HPDE6-E6E7 (cell line): ENCODE measurements at regions not wholly inside any gene's neighbourhood (a gene's known extent, or its start where the extent isn't known, plus 50 kb on each side); places are given as distances from the start of the nearest gene placed in this dataset.
"Not testable (repeated sequence)": the region's sequence is repeated elsewhere in the genome, so short reads cannot be mapped to it uniquely, and the experiment has no call there.

Experiments used
- DNase-seq: peaks from one replicate; pipeline ENCODE4 v3.0.0; 2011; ENCODE audit warnings: missing footprints; ENCODE audit errors: extremely low spot score

GRCh38 chr12:73187765-73188164 lies 915.6 kb downstream of the TRHDE start:
- DNase-seq: no peak

- DNase-seq: no peak
These were observed 938.5 kb downstream of the TRHDE start for GRCh38 chr12:73210548-73211204.

- DNase-seq: no peak
These were observed 948.8 kb downstream of the TRHDE start for GRCh38 chr12:73220951-73221350.

GRCh38 chr12:73221398-73221797 lies 949.2 kb downstream of the TRHDE start:
- DNase-seq: no peak

- no peak for DNase-seq
These were observed 949.7 kb downstream of the TRHDE start for GRCh38 chr12:73221836-73222235.

GRCh38 chr12:73225371-73225937 lies 953.3 kb downstream of the TRHDE start:
- DNase-seq: no peak

GRCh38 chr12:73225941-73226340 lies 953.8 kb downstream of the TRHDE start:
- DNase-seq: no peak

GRCh38 chr12:73226593-73226992 lies 954.4 kb downstream of the TRHDE start:
- no peak for DNase-seq

GRCh38 chr12:73228828-73229227 lies 956.7 kb downstream of the TRHDE start:
- DNase-seq: not testable (repeated sequence)

GRCh38 chr12:73235387-73235786 lies 963.2 kb downstream of the TRHDE start:
- no peak for DNase-seq

GRCh38 chr12:73240110-73240509 lies 967.9 kb downstream of the TRHDE start:
- DNase-seq: no peak

- DNase-seq: no peak
These were observed 990.7 kb downstream of the TRHDE start for GRCh38 chr12:73262788-73263381.

GRCh38 chr12:73266206-73266605 lies 994.0 kb downstream of the TRHDE start:
- DNase-seq: no peak

GRCh38 chr12:73274976-73275375 lies 1002.8 kb downstream of the TRHDE start:
- DNase-seq: peak; percentile 10

GRCh38 chr12:73277971-73278370 lies 1005.8 kb downstream of the TRHDE start:
- DNase-seq: no peak

- no peak for DNase-seq
These were observed 1029.4 kb downstream of the TRHDE start for GRCh38 chr12:73301530-73301929.

- DNase-seq: no peak
These were observed 1035.1 kb downstream of the TRHDE start for GRCh38 chr12:73307260-73307659.

GRCh38 chr12:73308079-73308478 lies 1035.9 kb downstream of the TRHDE start:
- no peak for DNase-seq

- DNase-seq: peak; percentile 55
These were observed 1036.6 kb downstream of the TRHDE start for GRCh38 chr12:73308747-73309146.

- no peak for DNase-seq
These were observed 1049.1 kb downstream of the TRHDE start for GRCh38 chr12:73321319-73321718.

- no peak for DNase-seq
These were observed 1049.6 kb downstream of the TRHDE start for GRCh38 chr12:73321776-73322175.

- no peak for DNase-seq
These were observed 1058.6 kb downstream of the TRHDE start for GRCh38 chr12:73330584-73331351.
